Peyer's patch (tissue), 4 donors: ENCODE measurements at regions not wholly inside any gene's neighbourhood (a gene's known extent, or its start where the extent isn't known, plus 50 kb on each side); places are given as distances from the start of the nearest gene placed in this dataset.

Experiments used
- DNase-seq, 3 donors: peaks; one replicate each; pipeline ENCODE4 v3.0.0-alpha.2; 2017 to 2019
- H3K27ac ChIP-seq, 4 donors: fragments of 200-600 bp; sonication (generic); one replicate each; pipeline ENCODE4 v1.5.1; 2016 to 2019
- H3K27me3 ChIP-seq, 2 donors: fragments of 200-600 bp; sonication (generic); one replicate each; pipeline ENCODE4 v1.5.1; 2019
- H3K36me3 ChIP-seq, 3 donors: fragments of 200-600 bp; sonication (generic); one replicate each; pipeline ENCODE4 v1.5.1; 2016 to 2019
- H3K4me1 ChIP-seq, 4 donors: fragments of 200-600 bp; sonication (generic); one replicate each; pipeline ENCODE4 v1.5.1; 2016 to 2019
- H3K4me3 ChIP-seq, 4 donors: fragments of 200-600 bp; sonication (generic); 1 replicate in 3 of 4; 2 replicates in 1 of 4; pipeline ENCODE4 v1.5.1; 2016 to 2019; ENCODE audit warnings: mild to moderate bottlenecking in 1 of 4
- H3K9me3 ChIP-seq, 4 donors: fragments of 200-600 bp; sonication (generic); one replicate each; pipeline ENCODE4 v1.5.1; 2016 to 2019; ENCODE audit warnings: mild to moderate bottlenecking in 1 of 4
- CTCF ChIP-seq, 6 experiments: fragments of 450-650 bp in 4 of 6; fragments of 200-600 bp in 2 of 6; sonication (generic) in 1 of 6; IDR thresholded peaks; one replicate each; pipeline ENCODE4 v1.5.1; 2017 to 2019; ENCODE audit warnings: antibody characterized with exemption in 6 of 6, mild to moderate bottlenecking in 3 of 6, moderate library complexity in 1 of 6
- POLR2A ChIP-seq, 2 donors: fragments of 450-650 bp; IDR thresholded peaks; one replicate each; pipeline ENCODE4 v1.5.1; 2017; ENCODE audit warnings: antibody characterized with exemption in 2 of 2, mild to moderate bottlenecking in 2 of 2, moderate library complexity in 2 of 2

- Histone ChIP-seq H3K4me3 (no peak overlapping the region), H3K27ac (no peak overlapping the region), H3K9me3 (no peaks in the 10 kb centered on the region), H3K27me3 (no peaks in the 10 kb centered on the region), H3K4me1 (peaks cover 0 to 6% (median 0%) of the 10 kb centered on the region in 4 donors), H3K36me3 (no peaks in the 10 kb centered on the region)
- no peak for TF ChIP-seq POLR2A (IDR thresholded peaks at IDR 0.05)
- TF ChIP-seq CTCF (IDR thresholded peaks at IDR 0.05): no peak
- DNase-seq: no peak
These were observed 266.8 kb downstream of the ABHD5 start for GRCh38 chr3:43957553-43957952.

- Histone ChIP-seq H3K4me3 (no peak overlapping the region), H3K27ac (no peak overlapping the region), H3K9me3 (no peaks in the 10 kb centered on the region), H3K36me3 (no peaks in the 10 kb centered on the region), H3K27me3 (no peaks in the 10 kb centered on the region), H3K4me1 (peaks cover 0 to 6% (median 0%) of the 10 kb centered on the region in 4 donors)
- DNase-seq: no peak
- no peak for TF ChIP-seq POLR2A (IDR thresholded peaks at IDR 0.05)
- TF ChIP-seq CTCF (IDR thresholded peaks at IDR 0.05): no peak
These were observed 267.4 kb downstream of the ABHD5 start for GRCh38 chr3:43958005-43958770.

GRCh38 chr3:43958973-43959372 is 268.2 kb downstream of the ABHD5 start:
- H3K4me3 ChIP-seq: no peak overlapping the region
- no peaks in the 10 kb centered on the region for H3K4me1 ChIP-seq
- H3K36me3 ChIP-seq: no peaks in the 10 kb centered on the region
- H3K27ac ChIP-seq: no peak overlapping the region
- DNase-seq: no peak
- no peaks in the 10 kb centered on the region for H3K27me3 ChIP-seq
- TF ChIP-seq POLR2A (IDR thresholded peaks at IDR 0.05) (no peak), CTCF (IDR thresholded peaks at IDR 0.05) (no peak)
- no peaks in the 10 kb centered on the region for H3K9me3 ChIP-seq

- no peak overlapping the region for H3K4me3 ChIP-seq
- no peak for DNase-seq
- no peaks in the 10 kb centered on the region for H3K27me3 ChIP-seq
- H3K9me3 ChIP-seq: no peaks in the 10 kb centered on the region
- H3K4me1 ChIP-seq: no peaks in the 10 kb centered on the region
- no peak overlapping the region for H3K27ac ChIP-seq
- TF ChIP-seq CTCF (IDR thresholded peaks at IDR 0.05) (no peak), POLR2A (IDR thresholded peaks at IDR 0.05) (no peak)
- no peaks in the 10 kb centered on the region for H3K36me3 ChIP-seq
These were observed 269.0 kb downstream of the ABHD5 start for GRCh38 chr3:43959498-43960447.

GRCh38 chr3:43960448-43960840 is 269.7 kb downstream of the ABHD5 start:
- Histone ChIP-seq H3K4me3 (no peak overlapping the region), H3K27ac (no peak overlapping the region), H3K9me3 (no peaks in the 10 kb centered on the region), H3K36me3 (no peaks in the 10 kb centered on the region), H3K4me1 (no peaks in the 10 kb centered on the region), H3K27me3 (no peaks in the 10 kb centered on the region)
- TF ChIP-seq CTCF (IDR thresholded peaks at IDR 0.05) (no peak), POLR2A (IDR thresholded peaks at IDR 0.05) (no peak)
- no peak for DNase-seq
